ENCODE measurements at regions not wholly inside any gene's neighbourhood (a gene's known extent, or its start where the extent isn't known, plus 50 kb on each side); places are given as distances from the start of the nearest gene placed in this dataset.

GRCh38 chr9:89684218-89684617, 79.4 kb downstream of the GADD45G start:
- TF ChIP-seq POLR2A (IDR thresholded peaks at IDR 0.05) (no peak), CTCF (IDR thresholded peaks at IDR 0.05) (no peak)

Measured in suprapubic skin (tissue), 3 donors.